Prostate gland (tissue), 2 donors: ENCODE measurements at regions not wholly inside any gene's neighbourhood (a gene's known extent, or its start where the extent isn't known, plus 50 kb on each side); places are given as distances from the start of the nearest gene placed in this dataset.

Experiments used
- POLR2A ChIP-seq: fragments of 450-650 bp; IDR thresholded peaks from one replicate; pipeline ENCODE4 v1.6.1; 2016; ENCODE audit warnings: antibody characterized with exemption, mild to moderate bottlenecking
- POLR2AphosphoS5 ChIP-seq: sonication (generic); formaldehyde crosslinking; IDR thresholded peaks from one replicate; pipeline ENCODE4 v1.6.1; 2017; ENCODE audit warnings: antibody characterized with exemption
- TF ChIP-seq, protein P1 (sequence below), 4 experiments: fragments of 200-600 bp in 2 of 4; fragments of 450-650 bp in 2 of 4; sonication (generic) in 2 of 4; IDR thresholded peaks; 1 replicate in 3 of 4; 2 replicates in 1 of 4; pipeline ENCODE4 v1.5.1; 2016 to 2019; ENCODE audit warnings: antibody characterized with exemption in 4 of 4, mild to moderate bottlenecking in 2 of 4, moderate library complexity in 2 of 4

DNA sequence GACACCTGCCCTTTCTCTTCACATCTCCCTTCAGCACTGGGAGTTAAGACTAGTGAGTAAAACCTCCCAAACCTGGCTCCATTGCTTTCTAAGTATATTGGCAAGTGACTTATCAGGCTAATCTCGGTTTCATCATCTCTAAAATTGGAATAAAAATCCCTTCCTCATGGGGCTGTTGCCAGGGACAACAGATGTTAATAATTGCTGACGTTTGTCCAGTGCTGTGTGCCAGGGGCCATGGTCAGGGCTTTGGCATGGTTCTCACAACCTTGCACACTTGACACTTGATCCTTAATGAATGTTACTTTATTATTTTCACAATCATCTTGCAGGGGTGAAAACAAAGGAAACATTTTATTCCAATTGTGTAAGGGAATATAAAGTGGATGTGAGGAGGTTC lies 1262.0 kb upstream of the WWC1 start:
- TF ChIP-seq, protein P1, sequence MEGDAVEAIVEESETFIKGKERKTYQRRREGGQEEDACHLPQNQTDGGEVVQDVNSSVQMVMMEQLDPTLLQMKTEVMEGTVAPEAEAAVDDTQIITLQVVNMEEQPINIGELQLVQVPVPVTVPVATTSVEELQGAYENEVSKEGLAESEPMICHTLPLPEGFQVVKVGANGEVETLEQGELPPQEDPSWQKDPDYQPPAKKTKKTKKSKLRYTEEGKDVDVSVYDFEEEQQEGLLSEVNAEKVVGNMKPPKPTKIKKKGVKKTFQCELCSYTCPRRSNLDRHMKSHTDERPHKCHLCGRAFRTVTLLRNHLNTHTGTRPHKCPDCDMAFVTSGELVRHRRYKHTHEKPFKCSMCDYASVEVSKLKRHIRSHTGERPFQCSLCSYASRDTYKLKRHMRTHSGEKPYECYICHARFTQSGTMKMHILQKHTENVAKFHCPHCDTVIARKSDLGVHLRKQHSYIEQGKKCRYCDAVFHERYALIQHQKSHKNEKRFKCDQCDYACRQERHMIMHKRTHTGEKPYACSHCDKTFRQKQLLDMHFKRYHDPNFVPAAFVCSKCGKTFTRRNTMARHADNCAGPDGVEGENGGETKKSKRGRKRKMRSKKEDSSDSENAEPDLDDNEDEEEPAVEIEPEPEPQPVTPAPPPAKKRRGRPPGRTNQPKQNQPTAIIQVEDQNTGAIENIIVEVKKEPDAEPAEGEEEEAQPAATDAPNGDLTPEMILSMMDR (IDR thresholded peaks at IDR 0.05): no peak
- TF ChIP-seq POLR2A (no peak), POLR2AphosphoS5 (no peak)
